RWPE1 (cell line): ENCODE measurements at regions not wholly inside any gene's neighbourhood (a gene's known extent, or its start where the extent isn't known, plus 50 kb on each side); places are given as distances from the start of the nearest gene placed in this dataset.

ENCODE experiments used
- CTCF ChIA-PET: fragments of 350-600 bp; sonication (Branson Sonifier 250); formaldehyde crosslinking; extraction: SDS; loops from one replicate; lab custom pipeline; 2021; lab: Yijun Ruan, JAX
- POLR2A ChIA-PET: fragments of 400-600 bp; formaldehyde crosslinking; extraction: SDS; loops from one replicate; lab custom pipeline; 2020; ENCODE audit warnings: antibody characterized with exemption; ENCODE audit not compliant: low non-redundant PET; lab: Yijun Ruan, JAX
- DNase-seq: peaks from one replicate; pipeline ENCODE4 v3.0.0; 2012; ENCODE audit warnings: low spot score
- H3K27ac ChIP-seq: fragments of 450-650 bp; 2 replicates; pipeline ENCODE4 v1.5.1; 2017
- TF ChIP-seq, protein P1 (sequence below): fragments of 450-650 bp; conservative IDR thresholded peaks from 2 replicates; pipeline ENCODE4 v1.5.1; 2017; ENCODE audit warnings: low read depth, mild to moderate bottlenecking

DNA sequence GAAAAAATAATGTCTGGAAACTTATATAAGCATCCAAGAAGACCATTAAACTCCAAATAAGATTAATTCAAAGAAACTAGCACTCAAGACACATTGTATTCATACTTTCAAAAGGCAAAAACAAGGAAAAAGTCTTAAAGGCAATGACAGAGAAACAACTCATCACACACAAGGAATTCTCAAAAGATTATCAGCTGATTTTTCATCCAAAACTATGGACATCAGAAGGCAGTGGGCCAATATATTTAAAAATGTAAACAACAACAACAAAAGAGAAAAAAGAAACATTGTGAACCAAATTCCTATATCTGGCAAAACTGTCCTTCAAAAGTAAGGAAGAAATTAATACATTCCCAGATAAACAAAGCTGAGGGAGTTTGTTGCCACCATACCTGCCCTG lies 711.4 kb upstream of the GALNTL6 start:
- DNase-seq, result no peak
- H3K27ac ChIP-seq, result no peak overlapping the region
- ChIA-PET CTCF (interaction anchor here (0.6 kb wide), 1 partner anchor 156 kb away, joined by 3 read pairs; no protein-coding TSS in a partner anchor), POLR2A (no interaction called here)
- TF ChIP-seq, protein P1, sequence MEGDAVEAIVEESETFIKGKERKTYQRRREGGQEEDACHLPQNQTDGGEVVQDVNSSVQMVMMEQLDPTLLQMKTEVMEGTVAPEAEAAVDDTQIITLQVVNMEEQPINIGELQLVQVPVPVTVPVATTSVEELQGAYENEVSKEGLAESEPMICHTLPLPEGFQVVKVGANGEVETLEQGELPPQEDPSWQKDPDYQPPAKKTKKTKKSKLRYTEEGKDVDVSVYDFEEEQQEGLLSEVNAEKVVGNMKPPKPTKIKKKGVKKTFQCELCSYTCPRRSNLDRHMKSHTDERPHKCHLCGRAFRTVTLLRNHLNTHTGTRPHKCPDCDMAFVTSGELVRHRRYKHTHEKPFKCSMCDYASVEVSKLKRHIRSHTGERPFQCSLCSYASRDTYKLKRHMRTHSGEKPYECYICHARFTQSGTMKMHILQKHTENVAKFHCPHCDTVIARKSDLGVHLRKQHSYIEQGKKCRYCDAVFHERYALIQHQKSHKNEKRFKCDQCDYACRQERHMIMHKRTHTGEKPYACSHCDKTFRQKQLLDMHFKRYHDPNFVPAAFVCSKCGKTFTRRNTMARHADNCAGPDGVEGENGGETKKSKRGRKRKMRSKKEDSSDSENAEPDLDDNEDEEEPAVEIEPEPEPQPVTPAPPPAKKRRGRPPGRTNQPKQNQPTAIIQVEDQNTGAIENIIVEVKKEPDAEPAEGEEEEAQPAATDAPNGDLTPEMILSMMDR, result no peak

DNA sequence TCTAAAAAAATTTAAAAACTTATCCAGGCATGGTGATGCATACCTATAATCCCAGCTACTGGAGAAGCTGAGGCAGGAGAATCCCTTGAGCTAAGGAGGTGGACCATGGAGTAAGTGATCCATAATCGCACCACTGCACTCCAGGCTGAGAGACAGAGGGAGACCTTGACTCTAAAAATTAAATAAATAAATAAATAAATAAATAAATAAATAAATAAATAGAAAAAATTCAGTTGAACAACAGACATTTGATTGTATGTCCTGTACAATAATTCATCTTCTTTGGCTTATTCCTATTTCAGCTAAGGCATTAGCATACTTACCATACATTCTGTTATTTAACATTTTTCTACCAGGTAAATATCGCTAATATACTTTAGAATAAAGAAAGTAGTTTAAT lies 726.1 kb upstream of the GALNTL6 start:
- TF ChIP-seq, protein P1, result no peak
- CTCF ChIA-PET, result no interaction called here
- POLR2A ChIA-PET, result no interaction called here
- no peak for DNase-seq
- no peak overlapping the region for H3K27ac ChIP-seq

DNA sequence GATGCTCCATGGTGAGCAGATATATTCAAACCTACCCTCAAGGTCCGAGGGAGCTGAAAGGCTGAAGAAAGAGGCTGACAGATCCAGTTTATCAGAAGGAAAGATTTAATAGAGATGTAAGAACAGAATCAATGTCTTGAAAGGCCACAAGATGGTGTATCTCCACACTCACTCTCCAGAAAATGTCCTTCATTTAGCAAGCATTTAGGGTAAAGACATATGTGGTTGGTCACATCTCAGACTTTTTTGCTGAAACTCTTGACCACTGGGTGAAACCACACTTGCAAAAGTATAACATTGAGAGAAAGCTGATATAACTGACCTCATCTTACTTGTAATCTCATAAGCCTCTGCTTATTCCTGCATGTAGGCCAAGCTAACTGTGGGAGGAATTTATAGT lies 745.8 kb upstream of the GALNTL6 start:
- TF ChIP-seq, protein P1, result no peak
- POLR2A ChIA-PET, result no interaction called here
- DNase-seq, result no peak
- no peak overlapping the region for H3K27ac ChIP-seq
- CTCF ChIA-PET, result interaction anchor here (0.6 to 0.8 kb wide), 3 partner anchors 36 to 1037 kb away, joined by 3 to 4 read pairs (median 3); no protein-coding TSS in a partner anchor

DNA sequence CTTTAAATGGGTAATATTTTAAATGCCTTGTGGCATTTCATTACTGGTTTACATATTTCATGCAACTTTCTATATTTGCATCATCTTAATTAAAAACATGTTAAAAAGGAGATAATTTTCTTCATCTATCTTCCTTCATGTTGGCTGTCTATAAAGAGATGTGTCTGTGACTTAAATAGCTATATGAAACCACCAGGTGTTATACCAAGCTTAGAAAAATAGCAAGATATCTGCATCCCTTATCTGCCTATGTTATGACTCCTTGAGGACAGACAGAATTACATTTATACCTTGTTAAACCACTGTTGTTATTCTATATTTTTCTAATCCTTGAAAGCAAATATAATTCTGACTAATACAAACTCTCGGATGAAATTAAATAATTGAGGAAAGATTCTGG lies 763.8 kb upstream of the GALNTL6 start:
- POLR2A ChIA-PET, result no interaction called here
- TF ChIP-seq, protein P1, result no peak
- H3K27ac ChIP-seq, result no peak overlapping the region

DNA sequence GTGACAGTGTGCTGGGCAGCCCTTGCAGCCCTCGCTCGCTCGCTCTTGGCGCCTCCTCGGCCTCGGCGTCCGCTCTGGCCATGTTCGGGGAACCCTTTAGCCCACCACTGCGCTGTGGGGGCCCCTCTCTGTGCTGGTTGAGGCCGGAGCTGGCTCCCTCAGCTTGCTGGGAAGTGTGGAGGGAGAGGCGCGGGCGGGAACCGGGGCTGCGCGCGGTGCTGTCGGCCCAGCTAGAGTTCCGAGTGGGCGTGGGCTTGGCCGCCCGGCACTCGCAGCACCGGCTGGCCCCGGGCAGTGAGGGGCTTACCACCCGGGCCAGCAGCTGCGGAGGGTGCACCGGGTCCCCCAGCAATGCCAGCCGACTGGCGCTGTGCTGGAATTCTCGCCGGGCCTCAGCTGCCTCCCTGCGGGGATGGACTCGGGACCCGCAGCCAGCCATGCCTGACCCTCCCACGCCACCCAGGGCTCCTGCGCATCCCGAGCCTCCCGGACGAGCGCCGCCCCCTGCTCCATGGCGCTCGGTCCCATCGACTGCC lies 770.1 kb upstream of the GALNTL6 start:
- ChIA-PET CTCF (no interaction called here), POLR2A (no interaction called here)
- DNase-seq, result no peak
- H3K27ac ChIP-seq, result no peak overlapping the region
- TF ChIP-seq, protein P1, result no peak

More for the DNA sequence above, 763.8 kb upstream of the GALNTL6 start:
- CTCF ChIA-PET, result no interaction called here
- no peak for DNase-seq

DNA sequence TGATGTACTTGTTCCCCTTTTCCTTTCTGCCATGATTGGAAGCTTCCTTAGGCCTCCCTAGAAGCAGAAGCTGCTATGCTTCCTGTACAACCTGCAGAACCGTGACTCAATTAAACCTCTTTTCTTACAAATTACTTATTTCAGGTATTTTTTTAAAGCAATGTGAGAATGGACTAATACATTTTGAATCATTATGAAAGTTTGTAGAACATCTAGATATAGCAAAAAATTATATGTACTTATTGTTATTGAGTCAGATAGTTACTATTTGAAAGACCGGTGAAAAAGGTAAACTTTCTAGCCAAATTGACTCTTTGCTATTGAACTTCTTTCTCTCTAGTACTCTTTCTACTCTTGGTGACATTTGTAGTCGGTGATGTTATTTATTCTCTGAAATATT lies 777.3 kb upstream of the GALNTL6 start:
- TF ChIP-seq, protein P1, result no peak
- ChIA-PET POLR2A (no interaction called here), CTCF (no interaction called here)
- no peak overlapping the region for H3K27ac ChIP-seq
- no peak for DNase-seq
